Trophoblast cell (in vitro differentiated cells and primary cell): ENCODE measurements at regions not wholly inside any gene's neighbourhood (a gene's known extent, or its start where the extent isn't known, plus 50 kb on each side); places are given as distances from the start of the nearest gene placed in this dataset.
"Not testable (repeated sequence)": the region's sequence is repeated elsewhere in the genome, so short reads cannot be mapped to it uniquely, and the experiment has no call there.

Source experiments
- DNase-seq, 2 donors: peaks; one replicate each; pipeline ENCODE4 v3.0.0-alpha.2; 2016
- H2AFZ ChIP-seq: 2 replicates; pipeline ENCODE4 v1.6.1; 2013; ENCODE audit warnings: low read length, moderate library complexity, mild to moderate bottlenecking; ENCODE audit not compliant: insufficient read depth, poor library complexity
- H2AK5ac ChIP-seq: 2 replicates; pipeline ENCODE4 v1.6.1; 2013; ENCODE audit warnings: mild to moderate bottlenecking, low read length
- H2BK120ac ChIP-seq: 2 replicates; pipeline ENCODE4 v1.6.1; 2013; ENCODE audit warnings: low read length, mild to moderate bottlenecking, moderate library complexity; ENCODE audit not compliant: insufficient read depth, poor library complexity
- H2BK12ac ChIP-seq: 2 replicates; pipeline ENCODE4 v1.6.1; 2013; ENCODE audit warnings: mild to moderate bottlenecking, low read length, moderate library complexity
- H2BK5ac ChIP-seq: 2 replicates; pipeline ENCODE4 v1.6.1; 2013; ENCODE audit warnings: low read length, low read depth, moderate library complexity, mild to moderate bottlenecking; ENCODE audit not compliant: poor library complexity
- H3K14ac ChIP-seq: 2 replicates; pipeline ENCODE4 v1.6.1; 2013; ENCODE audit warnings: mild to moderate bottlenecking, low read length
- H3K18ac ChIP-seq: 2 replicates; pipeline ENCODE4 v1.6.1; 2013; ENCODE audit warnings: mild to moderate bottlenecking, low read length
- H3K23ac ChIP-seq: 2 replicates; pipeline ENCODE4 v1.6.1; 2013; ENCODE audit warnings: low read length
- H3K27ac ChIP-seq: 2 replicates; pipeline ENCODE4 v1.5.1; 2013; ENCODE audit warnings: low read depth, mild to moderate bottlenecking, inconsistent platforms, low read length, moderate library complexity
- H3K27me3 ChIP-seq: 2 replicates; pipeline ENCODE4 v1.6.1; 2013; ENCODE audit warnings: inconsistent platforms, mild to moderate bottlenecking, low read length, moderate library complexity; ENCODE audit not compliant: insufficient read depth
- H3K36me3 ChIP-seq, 2 experiments: 1 replicate in 1 of 2; 2 replicates in 1 of 2; pipeline ENCODE4 v1.6.1; 2013; ENCODE audit warnings: low read length in 2 of 2, mild to moderate bottlenecking in 2 of 2, moderate library complexity in 1 of 2; ENCODE audit not compliant: insufficient read depth in 2 of 2, control insufficient read depth in 1 of 2
- H3K4ac ChIP-seq: 2 replicates; pipeline ENCODE4 v1.6.1; 2013; ENCODE audit warnings: low read depth, mild to moderate bottlenecking, low read length, moderate library complexity
- H3K4me1 ChIP-seq, 2 experiments: 1 replicate in 1 of 2; 2 replicates in 1 of 2; pipeline ENCODE4 v1.6.1; 2013; ENCODE audit warnings: low read length in 2 of 2, mild to moderate bottlenecking in 2 of 2, moderate library complexity in 1 of 2; ENCODE audit not compliant: insufficient read depth in 2 of 2, control insufficient read depth in 1 of 2
- H3K4me2 ChIP-seq: 2 replicates; pipeline ENCODE4 v1.6.1; 2013; ENCODE audit warnings: inconsistent platforms, mild to moderate bottlenecking, low read length, moderate library complexity
- H3K4me3 ChIP-seq: 2 replicates; pipeline ENCODE4 v1.5.1; 2013; ENCODE audit warnings: mild to moderate bottlenecking, low read depth, low read length, inconsistent platforms
- H3K79me1 ChIP-seq: one replicate; pipeline ENCODE4 v1.6.1; 2013; ENCODE audit warnings: low read length
- H3K79me2 ChIP-seq: 2 replicates; pipeline ENCODE4 v1.6.1; 2013; ENCODE audit warnings: low read length, mild to moderate bottlenecking; ENCODE audit not compliant: control insufficient read depth, insufficient read depth, poor library complexity
- H3K9ac ChIP-seq: 2 replicates; pipeline ENCODE4 v1.6.1; 2013; ENCODE audit warnings: mild to moderate bottlenecking, low read length
- H3K9me3 ChIP-seq: 2 replicates; pipeline ENCODE4 v1.6.1; 2013; ENCODE audit warnings: low read depth, mild to moderate bottlenecking, control low read depth, inconsistent platforms, low read length; ENCODE audit not compliant: insufficient read depth
- H4K12ac ChIP-seq: 2 replicates; pipeline ENCODE4 v1.6.1; 2013; ENCODE audit warnings: low read depth, mild to moderate bottlenecking, low read length, moderate library complexity
- H4K8ac ChIP-seq: 2 replicates; pipeline ENCODE4 v1.6.1; 2013; ENCODE audit warnings: low read depth, mild to moderate bottlenecking, low read length, moderate library complexity
- H4K91ac ChIP-seq: one replicate; pipeline ENCODE4 v1.6.1; 2013; ENCODE audit warnings: low read depth, mild to moderate bottlenecking, low read length, moderate library complexity
- WGBS: extraction: QIAGEN DNeasy Blood & Tissue Kit; methylation state at CpG from one replicate; pipeline ENCODE4 v1.1.7; 2013; ENCODE audit warnings: missing lambda C conversion rate; ENCODE audit not compliant: insufficient read length, insufficient coverage; ENCODE audit errors: extremely low coverage; 5-methylcytosine and 5-hydroxymethylcytosine counted together

- H2BK120ac ChIP-seq, H4K12ac ChIP-seq, H3K14ac ChIP-seq, H2BK5ac ChIP-seq, H3K4me2 ChIP-seq, H4K91ac ChIP-seq, H3K27me3 ChIP-seq, H3K9me3 ChIP-seq, H3K4me3 ChIP-seq, H3K9ac ChIP-seq, H2AK5ac ChIP-seq, H3K36me3 ChIP-seq, H3K79me2 ChIP-seq, DNase-seq, H3K79me1 ChIP-seq, H3K4ac ChIP-seq, H4K8ac ChIP-seq, H3K23ac ChIP-seq, H3K18ac ChIP-seq, H2BK12ac ChIP-seq, H3K27ac ChIP-seq, H2AFZ ChIP-seq, H3K4me1 ChIP-seq: not testable (repeated sequence)
- WGBS: no CpG with 5 or more reads among the region's 2 CpGs
Measured at GRCh38 chr15:44847555-44847954, 108.9 kb upstream of the TERB2 start.

GRCh38 chr15:44848859-44849258 is 107.6 kb upstream of the TERB2 start:
- not testable (repeated sequence) for H3K4ac ChIP-seq, H3K4me2 ChIP-seq, H4K12ac ChIP-seq, H3K23ac ChIP-seq, H3K9me3 ChIP-seq, H2BK5ac ChIP-seq, H2AFZ ChIP-seq, H4K91ac ChIP-seq, H3K79me1 ChIP-seq, H2BK12ac ChIP-seq, H4K8ac ChIP-seq, H2AK5ac ChIP-seq, H3K18ac ChIP-seq, H3K27me3 ChIP-seq, H3K9ac ChIP-seq, H3K79me2 ChIP-seq, DNase-seq, H3K36me3 ChIP-seq, H3K27ac ChIP-seq, H2BK120ac ChIP-seq, H3K4me1 ChIP-seq, H3K14ac ChIP-seq, H3K4me3 ChIP-seq
- no CpG with 5 or more reads among the region's 5 CpGs for WGBS

GRCh38 chr15:44849701-44850403 is 106.6 kb upstream of the TERB2 start:
- not testable (repeated sequence) for H2BK5ac ChIP-seq, H3K4me2 ChIP-seq, H3K14ac ChIP-seq, H3K4ac ChIP-seq, H3K36me3 ChIP-seq, H3K79me2 ChIP-seq, H3K79me1 ChIP-seq, H3K18ac ChIP-seq, H3K9ac ChIP-seq, H4K12ac ChIP-seq, H3K23ac ChIP-seq, DNase-seq, H2AFZ ChIP-seq, H4K8ac ChIP-seq, H3K9me3 ChIP-seq, H3K4me1 ChIP-seq, H3K27me3 ChIP-seq, H2BK12ac ChIP-seq, H3K27ac ChIP-seq, H2BK120ac ChIP-seq, H3K4me3 ChIP-seq, H4K91ac ChIP-seq, H2AK5ac ChIP-seq
- WGBS: no CpG with 5 or more reads among the region's 6 CpGs

GRCh38 chr15:44853304-44853950 is 103.1 kb upstream of the TERB2 start:
- H3K79me1 ChIP-seq, H4K12ac ChIP-seq, H3K23ac ChIP-seq, H3K9ac ChIP-seq, H3K18ac ChIP-seq, H3K27ac ChIP-seq, H3K4ac ChIP-seq, H3K9me3 ChIP-seq, H3K4me1 ChIP-seq, H2BK120ac ChIP-seq, H3K27me3 ChIP-seq, H3K14ac ChIP-seq, H3K36me3 ChIP-seq, H3K4me3 ChIP-seq, H2AFZ ChIP-seq, H4K91ac ChIP-seq, H2BK5ac ChIP-seq, H3K79me2 ChIP-seq, H4K8ac ChIP-seq, H2AK5ac ChIP-seq, H2BK12ac ChIP-seq, H3K4me2 ChIP-seq: not testable (repeated sequence)
- WGBS: no CpG with 5 or more reads among the region's 4 CpGs
- DNase-seq: peak; percentile 41 to 85
